ENCODE measurements at regions not wholly inside any gene's neighbourhood (a gene's known extent, or its start where the extent isn't known, plus 50 kb on each side); places are given as distances from the start of the nearest gene placed in this dataset.
"Not testable (repeated sequence)": the region's sequence is repeated elsewhere in the genome, so short reads cannot be mapped to it uniquely, and the experiment has no call there.

DNA sequence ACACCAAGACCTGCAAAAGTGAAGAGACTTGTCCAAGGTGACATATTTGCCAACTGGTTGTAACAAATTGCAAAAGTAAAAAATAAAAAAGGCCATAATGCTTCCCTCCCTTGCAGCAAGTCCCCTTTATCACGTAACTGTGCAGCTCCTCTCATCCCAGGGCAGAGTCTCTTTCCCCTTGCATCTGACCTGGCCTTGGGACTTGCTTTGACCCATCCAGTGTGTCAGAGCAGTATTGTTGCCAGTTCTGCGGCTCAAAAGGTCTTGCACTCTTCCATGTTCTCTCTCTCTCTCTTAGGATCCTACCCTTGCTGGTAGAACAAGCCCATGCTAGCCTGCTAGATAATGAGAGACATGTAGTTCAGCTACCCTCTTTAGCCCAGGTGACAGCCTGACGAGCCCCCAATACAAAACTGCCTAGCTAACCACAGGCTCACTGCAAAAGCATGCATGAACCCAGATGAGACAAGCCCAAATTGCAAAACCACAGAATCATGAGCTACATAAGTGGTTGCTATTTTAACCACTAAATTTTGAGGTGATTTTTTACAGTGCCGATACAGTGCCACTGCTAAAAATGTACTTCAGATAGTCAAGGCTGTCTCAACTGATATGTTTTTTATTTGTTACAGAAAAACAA lies 289.5 kb upstream of the PPARGC1A start:
- TF ChIP-seq, protein P1, sequence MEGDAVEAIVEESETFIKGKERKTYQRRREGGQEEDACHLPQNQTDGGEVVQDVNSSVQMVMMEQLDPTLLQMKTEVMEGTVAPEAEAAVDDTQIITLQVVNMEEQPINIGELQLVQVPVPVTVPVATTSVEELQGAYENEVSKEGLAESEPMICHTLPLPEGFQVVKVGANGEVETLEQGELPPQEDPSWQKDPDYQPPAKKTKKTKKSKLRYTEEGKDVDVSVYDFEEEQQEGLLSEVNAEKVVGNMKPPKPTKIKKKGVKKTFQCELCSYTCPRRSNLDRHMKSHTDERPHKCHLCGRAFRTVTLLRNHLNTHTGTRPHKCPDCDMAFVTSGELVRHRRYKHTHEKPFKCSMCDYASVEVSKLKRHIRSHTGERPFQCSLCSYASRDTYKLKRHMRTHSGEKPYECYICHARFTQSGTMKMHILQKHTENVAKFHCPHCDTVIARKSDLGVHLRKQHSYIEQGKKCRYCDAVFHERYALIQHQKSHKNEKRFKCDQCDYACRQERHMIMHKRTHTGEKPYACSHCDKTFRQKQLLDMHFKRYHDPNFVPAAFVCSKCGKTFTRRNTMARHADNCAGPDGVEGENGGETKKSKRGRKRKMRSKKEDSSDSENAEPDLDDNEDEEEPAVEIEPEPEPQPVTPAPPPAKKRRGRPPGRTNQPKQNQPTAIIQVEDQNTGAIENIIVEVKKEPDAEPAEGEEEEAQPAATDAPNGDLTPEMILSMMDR (IDR thresholded peaks at IDR 0.05; ENCODE audit: low read depth, low read length, missing control alignments), result no peak
- in situ Hi-C loops (cut with HindIII; ENCODE audit: low sequenced_read_pairs), result no loop called here

DNA sequence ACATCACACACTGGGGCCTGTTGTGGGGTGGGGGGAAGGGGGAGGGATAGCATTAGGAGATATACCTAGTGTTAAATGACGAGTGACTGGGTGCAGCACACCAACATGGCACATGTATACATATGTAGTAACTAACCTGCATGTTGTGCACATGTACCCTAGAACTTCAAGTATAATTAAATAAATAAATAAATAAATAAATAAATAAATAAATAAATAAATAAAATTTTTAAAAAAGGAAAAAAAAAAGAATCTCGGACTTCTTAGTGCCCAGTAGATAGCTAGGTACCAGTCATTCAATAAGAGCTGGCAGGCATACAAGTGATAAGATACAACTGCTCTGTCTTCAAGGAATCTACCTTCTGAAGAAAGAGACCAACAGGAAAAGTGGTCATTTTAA lies 287.6 kb upstream of the PPARGC1A start:
- in situ Hi-C loops (cut with HindIII; ENCODE audit: low sequenced_read_pairs); DNase-seq (ENCODE audit: low read depth); H3K4me3 ChIP-seq (ENCODE audit: low read depth, low read length): not testable (repeated sequence)

More for the DNA sequence above, 289.5 kb upstream of the PPARGC1A start:
- no peak for DNase-seq (ENCODE audit: low read depth)
- no peak overlapping the region for H3K4me3 ChIP-seq (ENCODE audit: low read depth, low read length)

DNA sequence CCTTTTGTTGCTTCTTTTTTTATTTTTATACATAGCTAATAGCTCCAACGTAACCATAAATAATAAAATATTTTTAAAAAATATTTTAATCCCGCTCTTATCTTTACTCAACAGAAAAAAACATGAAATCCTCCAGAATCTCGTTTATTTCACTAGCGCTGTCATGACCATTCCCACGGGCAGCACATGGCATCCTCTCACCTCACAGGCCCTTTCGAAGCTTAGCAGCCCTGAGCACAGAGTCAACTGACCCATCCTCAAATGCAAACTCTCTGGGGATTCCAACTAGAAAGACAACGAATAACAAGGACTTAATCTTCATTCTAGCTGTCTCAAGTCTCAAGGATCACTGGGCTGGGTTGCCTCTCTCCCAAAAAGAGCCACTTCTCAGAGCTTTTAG lies 285.9 kb upstream of the PPARGC1A start:
- TF ChIP-seq, protein P1 (IDR thresholded peaks at IDR 0.05; ENCODE audit: low read depth, low read length, missing control alignments), result no peak
- no peak for DNase-seq (ENCODE audit: low read depth)
- in situ Hi-C loops (cut with HindIII; ENCODE audit: low sequenced_read_pairs), result no loop called here
- no peak overlapping the region for H3K4me3 ChIP-seq (ENCODE audit: low read depth, low read length)

DNA sequence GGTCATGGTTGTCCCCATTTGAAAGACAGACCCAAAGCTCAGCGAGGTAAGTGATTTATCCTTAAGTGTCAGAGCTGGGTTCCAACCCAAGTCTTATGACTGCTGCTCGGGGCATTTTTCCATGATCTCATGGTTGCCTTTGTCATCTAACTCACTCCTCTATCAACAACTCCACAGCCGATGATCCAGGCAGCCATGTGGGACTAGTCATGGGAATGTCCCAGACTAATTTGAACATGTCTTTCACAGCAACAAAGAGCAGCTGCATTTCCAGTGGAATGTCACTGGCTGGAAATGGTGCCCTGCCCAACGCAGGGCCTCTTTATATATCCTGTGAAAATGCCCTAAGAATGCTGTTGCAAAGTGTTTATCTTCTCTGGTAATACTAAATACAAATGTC lies 284.8 kb upstream of the PPARGC1A start:
- TF ChIP-seq, protein P1 (IDR thresholded peaks at IDR 0.05; ENCODE audit: low read depth, low read length, missing control alignments), result no peak
- in situ Hi-C loops (cut with HindIII; ENCODE audit: low sequenced_read_pairs), result no loop called here
- no peak for DNase-seq (ENCODE audit: low read depth)
- no peak overlapping the region for H3K4me3 ChIP-seq (ENCODE audit: low read depth, low read length)

DNA sequence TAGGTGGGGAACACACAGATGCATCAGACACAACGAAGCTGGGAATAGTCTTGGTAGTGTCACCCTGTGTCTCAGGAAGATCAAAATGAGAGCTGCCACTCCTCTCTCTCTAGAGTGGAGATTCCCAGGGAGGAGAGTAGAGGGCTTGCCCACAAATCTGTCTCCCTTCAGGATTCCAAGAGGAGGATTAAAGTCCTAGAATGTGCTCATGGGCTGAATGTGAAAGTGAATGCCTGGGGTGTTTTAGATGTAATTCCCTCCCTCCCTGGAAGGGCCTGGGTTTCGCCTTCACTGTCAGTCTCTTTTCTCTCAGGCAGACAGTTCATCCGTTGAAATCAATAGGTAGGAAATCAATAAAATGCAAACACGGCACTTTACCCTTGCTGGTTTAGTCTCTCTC lies 282.6 kb upstream of the PPARGC1A start:
- no peak overlapping the region for H3K4me3 ChIP-seq (ENCODE audit: low read depth, low read length)
- in situ Hi-C loops (cut with HindIII; ENCODE audit: low sequenced_read_pairs), result no loop called here
- no peak for DNase-seq (ENCODE audit: low read depth)
- TF ChIP-seq, protein P1 (IDR thresholded peaks at IDR 0.05; ENCODE audit: low read depth, low read length, missing control alignments), result no peak

DNA sequence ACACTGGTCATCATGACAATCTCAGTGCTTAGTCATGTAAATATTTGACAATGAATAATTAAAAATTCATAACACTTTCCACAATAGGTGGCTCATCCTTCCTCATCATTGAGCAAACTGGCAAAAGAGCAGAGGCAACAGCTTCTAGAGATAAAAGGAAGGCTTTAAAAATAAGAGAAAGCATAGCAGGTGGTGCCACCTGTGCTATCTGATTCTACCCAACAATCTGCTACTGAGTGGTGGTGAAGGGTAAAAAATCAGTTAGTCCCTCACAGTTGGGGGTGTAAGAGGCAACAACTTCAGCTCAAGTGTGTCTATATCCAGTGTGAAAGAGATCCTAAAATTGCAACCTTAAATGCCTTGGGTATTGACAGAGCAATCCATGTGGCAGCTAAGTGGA lies 280.1 kb upstream of the PPARGC1A start:
- H3K4me3 ChIP-seq (ENCODE audit: low read depth, low read length), result no peak overlapping the region
- DNase-seq (ENCODE audit: low read depth), result no peak
- in situ Hi-C loops (cut with HindIII; ENCODE audit: low sequenced_read_pairs), result no loop called here
- TF ChIP-seq, protein P1 (IDR thresholded peaks at IDR 0.05; ENCODE audit: low read depth, low read length, missing control alignments), result no peak

DNA sequence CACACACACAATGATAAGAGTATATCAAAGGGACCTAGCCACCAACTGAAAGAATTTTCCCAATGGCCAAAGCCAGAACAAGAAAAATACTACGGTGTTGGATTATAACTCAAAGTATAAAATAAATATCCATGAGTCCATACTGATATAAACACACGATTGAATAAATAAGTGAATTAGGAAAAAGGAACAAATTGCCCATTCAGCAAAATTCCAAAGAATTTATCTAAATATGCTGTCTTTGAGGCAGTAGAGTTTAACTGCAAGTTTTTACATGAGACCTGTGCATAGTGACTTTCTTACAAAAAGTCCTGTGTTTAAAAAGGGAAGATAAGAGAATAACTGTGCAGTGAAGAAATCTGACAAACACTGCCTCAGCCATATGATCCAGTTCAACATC lies 278.8 kb upstream of the PPARGC1A start:
- in situ Hi-C loops (cut with HindIII; ENCODE audit: low sequenced_read_pairs), result no loop called here
- no peak for DNase-seq (ENCODE audit: low read depth)
- H3K4me3 ChIP-seq (ENCODE audit: low read depth, low read length), result no peak overlapping the region
- TF ChIP-seq, protein P1 (IDR thresholded peaks at IDR 0.05; ENCODE audit: low read depth, low read length, missing control alignments), result no peak
